GM21447 (cell line): ENCODE measurements at regions not wholly inside any gene's neighbourhood (a gene's known extent, or its start where the extent isn't known, plus 50 kb on each side); places are given as distances from the start of the nearest gene placed in this dataset.

Source experiments
- ATAC-seq: cut with Tn5 transposase; IDR thresholded peaks from one replicate; pipeline ENCODE4 v1.9.1; 2021; ENCODE audit not compliant: unreplicated experiment

DNA sequence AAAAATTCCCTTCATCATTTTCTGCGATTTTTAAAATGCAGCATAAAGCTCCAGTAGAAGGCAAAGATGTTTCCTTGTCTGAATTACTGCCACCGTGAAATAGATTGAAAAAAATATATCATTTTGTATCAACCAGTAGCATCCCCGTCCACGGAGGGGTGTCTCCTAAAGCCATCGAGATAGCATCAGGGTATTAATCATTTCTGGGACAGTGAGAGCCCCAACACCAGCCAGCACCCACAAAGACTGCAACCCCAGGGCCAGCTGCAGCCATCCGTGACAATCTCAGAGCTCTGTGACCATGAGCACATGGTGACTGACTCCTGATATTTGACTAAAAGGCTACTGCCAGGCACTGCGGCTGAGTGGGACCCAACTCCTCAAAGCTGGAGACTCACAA lies 64.1 kb upstream of the SIX3 start:
- ATAC-seq = no peak

DNA sequence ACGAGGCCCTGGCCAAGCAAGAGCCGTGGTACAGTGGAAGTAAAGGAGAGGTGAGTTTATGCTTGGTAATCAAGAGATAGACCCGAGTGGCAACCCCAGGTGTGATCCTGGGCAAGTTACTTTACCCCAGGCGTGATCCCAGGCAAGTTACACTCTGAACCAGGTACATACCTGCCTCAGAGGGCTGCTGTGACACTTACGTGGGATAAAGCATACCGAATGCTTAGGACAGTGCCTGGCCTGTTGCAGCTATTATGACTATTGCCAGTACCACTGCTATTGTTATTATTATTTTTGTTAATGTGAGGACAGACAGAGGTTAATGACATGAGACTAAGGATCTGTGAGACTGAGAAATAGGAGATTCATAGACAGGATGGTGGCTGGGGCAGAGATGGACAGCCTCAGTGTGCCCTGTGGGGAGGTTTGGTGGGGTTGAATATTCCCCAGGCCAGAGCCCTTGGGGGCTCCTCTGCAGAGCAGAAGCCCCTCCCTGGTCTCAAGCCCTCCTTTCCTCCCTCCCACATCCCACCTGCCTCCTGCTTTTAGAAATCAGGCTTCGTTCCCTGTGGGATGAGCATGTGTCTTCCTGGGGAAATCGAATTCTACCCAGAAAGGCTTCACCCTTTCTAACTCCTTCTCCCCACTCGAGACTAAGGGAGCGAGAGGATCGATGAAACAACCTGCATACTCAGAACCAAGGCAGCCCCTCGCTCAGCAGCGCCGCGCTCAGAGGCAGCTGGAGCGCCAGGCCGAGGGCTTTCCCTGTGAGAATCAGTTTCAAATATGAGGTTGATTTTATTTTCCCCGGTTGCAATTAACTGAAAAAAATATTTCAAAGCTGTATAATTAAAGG lies 62.0 kb upstream of the SIX3 start:
- ATAC-seq = no peak

DNA sequence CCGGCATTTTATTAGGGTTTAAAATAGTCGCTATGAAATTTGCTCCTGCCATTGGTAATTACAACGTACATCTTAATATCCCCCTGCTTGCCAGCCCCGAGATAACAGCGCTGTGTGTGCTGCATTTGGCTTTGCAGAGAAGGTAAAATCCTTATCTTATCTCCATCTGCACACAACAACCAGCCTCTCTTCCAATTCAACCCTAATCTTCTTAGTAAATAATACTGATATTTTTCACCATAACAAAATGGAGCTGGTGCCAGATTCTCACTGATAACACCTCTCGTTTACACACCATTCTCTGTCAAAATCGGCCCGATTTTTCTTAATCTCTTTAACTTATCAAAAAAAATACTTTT lies 61.4 kb upstream of the SIX3 start:
- ATAC-seq = no peak

DNA sequence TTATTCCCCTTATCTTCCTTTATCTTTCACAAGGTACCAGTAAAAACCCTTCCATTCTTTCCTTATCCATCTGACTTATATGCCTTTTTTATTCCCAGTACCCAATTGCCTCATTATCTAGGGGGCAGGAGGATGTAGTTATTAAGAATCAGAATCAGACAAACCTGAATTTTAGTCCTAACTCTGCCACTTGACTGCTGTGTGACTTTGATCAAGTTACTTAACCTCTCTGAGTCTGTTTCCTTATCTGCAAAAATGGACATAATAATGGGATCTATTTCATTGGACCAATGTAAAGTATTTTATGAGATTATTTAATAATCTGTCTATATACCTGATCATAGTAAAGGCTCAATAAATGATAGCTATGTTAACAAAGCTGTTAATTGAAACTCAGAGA lies 59.6 kb upstream of the SIX3 start:
- ATAC-seq = no peak

DNA sequence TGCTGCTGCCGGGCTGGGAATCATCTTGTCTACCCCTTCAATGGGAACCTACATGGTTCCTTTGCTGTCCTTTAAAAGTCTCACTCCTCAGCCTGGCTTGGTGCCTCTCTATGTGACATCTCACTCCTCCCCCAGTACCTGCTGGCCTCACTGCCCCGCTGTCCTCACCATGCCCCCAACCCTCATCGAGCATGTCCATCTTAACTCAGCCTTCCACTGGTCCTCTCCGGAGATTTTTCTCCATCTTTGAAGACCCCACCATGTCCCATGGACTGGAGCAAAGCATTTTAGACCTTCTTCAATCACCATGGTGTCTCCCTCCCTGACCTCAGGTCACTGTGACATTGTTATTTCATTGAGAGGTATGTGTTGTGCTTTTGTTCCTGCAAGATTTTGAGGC lies 58.1 kb upstream of the SIX3 start:
- no peak for ATAC-seq

DNA sequence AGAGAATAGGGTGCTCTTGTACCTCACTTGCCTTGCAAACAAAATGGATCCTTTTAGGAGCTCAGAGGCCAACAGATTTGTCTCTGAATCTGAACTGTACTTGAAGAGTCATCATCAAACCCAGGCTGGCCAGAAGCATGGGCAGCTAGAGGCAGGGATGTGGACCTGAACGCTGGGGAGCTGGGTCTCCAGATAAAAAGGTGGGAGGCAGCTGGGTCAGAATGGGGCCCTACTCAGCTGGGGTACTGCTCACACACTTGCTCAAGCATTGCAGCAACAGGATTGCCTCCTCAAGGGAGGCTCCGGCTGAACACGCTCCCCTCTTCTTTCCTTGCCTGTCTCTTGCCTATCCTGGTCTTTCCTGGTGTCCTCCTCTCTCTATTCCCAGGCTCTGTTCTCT lies 57.3 kb upstream of the SIX3 start:
- no peak for ATAC-seq

DNA sequence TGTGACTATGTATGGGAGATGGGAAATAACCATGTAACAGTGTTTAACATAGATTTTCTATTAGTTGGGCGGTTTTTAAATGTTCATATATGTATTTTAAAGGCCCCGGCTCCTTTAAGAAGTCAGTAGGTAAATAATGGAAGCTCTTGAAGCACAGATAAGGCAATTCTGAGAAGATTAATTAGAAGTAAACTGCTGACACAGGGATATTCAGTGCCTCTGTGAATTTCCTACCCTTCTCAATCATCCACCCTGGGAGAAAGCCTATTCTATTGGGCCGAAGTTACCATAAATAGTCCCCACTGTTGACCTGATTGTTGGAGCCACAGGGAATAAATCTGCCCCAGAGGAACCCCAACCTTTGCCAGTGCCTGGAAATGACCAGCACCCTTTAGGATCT lies 56.8 kb upstream of the SIX3 start:
- no peak for ATAC-seq

DNA sequence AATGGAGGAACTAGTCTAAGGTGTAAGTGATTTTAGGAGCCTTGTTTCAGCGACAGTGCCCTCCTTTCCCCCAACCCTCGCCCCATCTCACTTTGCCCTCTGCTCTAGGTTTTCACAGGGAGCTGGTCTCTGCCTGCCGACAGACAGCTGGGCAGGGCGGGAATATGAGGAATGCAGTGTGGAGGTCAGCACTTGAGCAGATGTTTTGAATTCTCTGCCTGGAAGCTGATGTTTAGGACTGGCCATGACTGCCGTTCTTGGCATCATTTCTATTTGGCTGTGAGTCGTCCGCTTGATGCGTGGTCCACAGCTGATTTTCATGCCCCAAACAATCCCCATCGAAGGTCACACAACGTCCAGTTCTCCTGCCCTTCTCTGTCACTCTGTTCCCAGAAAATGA lies 55.1 kb upstream of the SIX3 start:
- ATAC-seq = no peak

DNA sequence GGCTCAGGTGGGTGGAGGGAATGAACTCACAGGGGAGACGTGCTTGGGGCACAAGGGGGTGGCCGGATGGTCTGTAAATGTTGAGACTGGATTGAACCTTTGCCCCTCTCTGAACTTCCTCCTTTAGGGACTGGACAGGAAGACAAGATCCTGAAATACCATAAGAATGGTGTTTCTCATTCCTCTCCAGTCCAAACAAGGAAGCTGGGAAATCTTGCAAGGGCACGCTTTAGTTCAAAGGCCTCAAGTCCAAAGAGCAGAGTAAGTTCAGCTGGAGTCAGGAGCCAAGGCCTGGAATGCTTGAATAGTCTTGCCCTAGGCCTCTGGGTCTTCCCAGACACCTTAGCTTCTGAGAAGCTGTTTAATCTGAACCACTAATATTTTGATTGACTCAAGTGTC lies 52.4 kb upstream of the SIX3 start:
- ATAC-seq = no peak
